Gastroesophageal sphincter (tissue), 3 donors: ENCODE measurements at regions not wholly inside any gene's neighbourhood (a gene's known extent, or its start where the extent isn't known, plus 50 kb on each side); places are given as distances from the start of the nearest gene placed in this dataset.

Experiments used
- CTCF ChIP-seq, 4 experiments: fragments of 200-600 bp in 2 of 4; fragments of 450-650 bp in 2 of 4; sonication (generic) in 1 of 4; IDR thresholded peaks; one replicate each; pipeline ENCODE4 v1.5.1; 2017 to 2019; ENCODE audit warnings: antibody characterized with exemption in 4 of 4, mild to moderate bottlenecking in 2 of 4, moderate library complexity in 2 of 4
- POLR2A ChIP-seq, 2 donors: fragments of 450-650 bp; IDR thresholded peaks; one replicate each; pipeline ENCODE4 v1.6.1; 2017; ENCODE audit warnings: antibody characterized with exemption in 2 of 2, mild to moderate bottlenecking in 2 of 2, moderate library complexity in 1 of 2
- POLR2AphosphoS5 ChIP-seq: sonication (generic); formaldehyde crosslinking; IDR thresholded peaks from one replicate; pipeline ENCODE4 v1.6.1; 2017; ENCODE audit warnings: antibody characterized with exemption

GRCh38 chr11:92533657-92534335, 309.2 kb downstream of the FAT3 start:
- TF ChIP-seq CTCF (IDR thresholded peaks at IDR 0.05) (no peak), POLR2A (IDR thresholded peaks at IDR 0.05) (no peak), POLR2AphosphoS5 (no peak)
